ENCODE measurements at regions not wholly inside any gene's neighbourhood (a gene's known extent, or its start where the extent isn't known, plus 50 kb on each side); places are given as distances from the start of the nearest gene placed in this dataset.

DNA sequence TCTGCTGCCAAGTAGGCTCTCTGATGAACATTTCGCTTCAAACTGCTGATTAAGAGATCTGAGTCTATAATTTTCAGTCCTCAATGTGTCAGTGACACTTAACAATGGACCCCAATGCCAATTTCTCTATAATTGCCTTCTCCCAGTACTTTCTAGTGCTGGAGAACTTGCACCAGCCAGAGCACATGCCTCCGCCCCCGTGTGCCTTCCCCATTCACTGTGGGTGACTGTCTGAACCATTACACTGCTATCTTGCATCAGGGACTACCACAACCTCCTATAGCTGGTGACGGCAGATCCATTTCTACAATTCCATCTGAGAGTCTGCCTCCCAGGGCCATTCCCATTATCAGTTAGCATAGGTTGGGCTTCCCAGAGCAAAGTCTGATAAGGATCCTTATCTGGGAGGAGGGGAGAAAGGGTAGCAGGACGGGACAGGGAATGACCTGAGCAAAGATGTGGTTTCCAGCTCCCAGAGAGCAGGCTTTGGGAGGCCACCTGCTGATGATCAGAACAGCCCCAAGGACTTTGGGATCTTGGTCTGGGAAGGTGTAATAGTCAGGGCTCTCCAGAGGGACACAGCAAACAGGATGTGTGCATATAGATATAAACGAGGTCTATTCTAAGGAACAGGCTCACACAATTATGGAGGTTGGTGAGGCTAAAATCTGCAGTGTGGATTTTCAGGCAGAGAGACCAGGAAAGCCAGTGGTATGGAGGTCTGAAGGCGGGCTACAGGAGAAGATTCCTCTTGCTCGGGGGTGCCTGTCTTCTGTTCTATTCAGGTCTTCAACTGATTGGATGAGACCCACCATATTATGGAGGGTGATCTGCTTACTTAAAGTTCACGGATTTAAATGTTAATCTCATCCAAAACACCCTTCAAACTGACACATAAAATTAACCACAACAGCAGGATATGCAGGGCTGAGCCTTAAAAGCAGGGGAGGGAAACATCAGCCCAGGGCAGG lies 238.2 kb downstream of the PTPRU start:
- DNase-seq = no peak

- DNase-seq = no peak
These were observed 237.0 kb downstream of the PTPRU start for GRCh38 chr1:29473161-29473855.

DNA sequence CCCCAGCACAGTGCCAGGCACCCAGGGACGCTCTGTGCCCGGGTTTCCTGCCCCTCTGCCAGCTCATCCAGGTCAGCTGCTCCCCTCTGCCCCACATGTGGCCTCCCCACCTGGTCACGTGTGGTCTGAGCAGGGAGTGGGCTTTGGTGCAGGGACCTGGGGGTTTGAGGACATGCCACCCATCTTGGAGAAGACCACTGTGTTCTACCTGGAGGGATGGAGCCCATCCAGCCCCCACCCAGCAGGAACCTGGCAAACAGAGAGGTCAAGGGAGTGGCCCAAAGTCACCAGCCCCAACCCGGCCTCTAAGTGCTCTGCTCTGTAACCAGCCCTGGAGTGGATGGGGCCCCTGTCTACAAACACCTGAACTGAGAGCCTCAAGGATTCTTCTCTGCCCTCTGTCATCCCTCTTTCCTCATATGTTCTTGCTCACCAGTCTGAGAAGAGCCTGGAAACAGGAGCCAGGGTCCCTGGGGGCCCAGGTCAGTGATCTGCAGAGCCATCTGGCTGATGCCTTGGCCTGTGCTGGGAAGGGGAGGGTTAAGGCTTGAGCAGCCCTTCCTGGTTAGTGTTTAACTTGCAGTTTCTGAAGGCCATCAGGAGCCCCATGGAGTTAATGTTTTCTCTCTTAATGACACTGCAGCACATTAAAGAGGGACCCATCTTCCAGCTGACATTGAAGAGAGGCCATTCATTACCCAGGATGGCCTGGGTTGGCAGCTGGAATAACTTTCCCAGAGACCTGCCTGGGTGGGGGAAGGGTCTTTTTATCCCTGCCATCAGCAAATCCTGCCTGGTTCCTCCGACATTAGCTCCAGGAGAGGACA lies 235.4 kb downstream of the PTPRU start:
- no peak for DNase-seq

- no peak for DNase-seq
These were observed 234.4 kb downstream of the PTPRU start for GRCh38 chr1:29470788-29471119.

DNA sequence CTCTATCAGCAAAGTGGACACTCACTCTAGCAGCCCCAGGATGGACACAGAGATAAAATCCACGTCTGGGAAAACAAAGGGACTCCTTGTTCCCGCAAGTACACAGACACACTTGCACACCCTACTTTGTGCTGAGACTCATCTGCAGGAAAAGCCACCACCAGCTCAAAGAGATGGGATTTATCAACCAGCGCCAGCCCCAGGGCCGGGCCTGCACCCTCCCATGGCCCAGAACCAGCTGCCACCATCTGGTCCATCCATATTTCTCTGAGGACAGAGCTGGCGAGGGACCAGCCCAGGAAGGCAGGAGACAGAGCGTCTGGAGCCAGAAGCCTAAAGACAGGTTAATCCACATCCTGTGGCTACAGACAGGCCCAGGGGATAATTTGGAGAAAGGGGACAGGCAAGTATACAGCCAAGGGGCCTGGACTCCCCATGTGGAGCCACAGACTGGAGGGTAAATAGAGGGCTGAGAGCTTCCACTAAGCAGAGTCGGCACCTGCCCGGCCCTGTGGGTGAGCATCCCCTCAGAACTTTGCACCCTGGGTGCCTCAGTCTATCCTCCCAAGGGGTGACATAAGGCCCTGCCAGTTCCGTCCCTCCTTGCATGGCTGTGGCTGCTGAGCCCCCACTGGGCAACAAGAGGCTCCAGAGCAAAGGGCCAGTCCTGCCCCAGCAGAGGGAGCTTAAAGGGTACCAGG lies 233.9 kb downstream of the PTPRU start:
- DNase-seq = no peak

- DNase-seq = no peak
These were observed 233.1 kb downstream of the PTPRU start for GRCh38 chr1:29469457-29469856.

GRCh38 chr1:29467989-29468900 lies 231.9 kb downstream of the PTPRU start:
- DNase-seq = no peak

GRCh38 chr1:29466258-29466657 lies 229.9 kb downstream of the PTPRU start:
- no peak for DNase-seq

GRCh38 chr1:29465755-29466154 lies 229.4 kb downstream of the PTPRU start:
- DNase-seq = no peak

DNA sequence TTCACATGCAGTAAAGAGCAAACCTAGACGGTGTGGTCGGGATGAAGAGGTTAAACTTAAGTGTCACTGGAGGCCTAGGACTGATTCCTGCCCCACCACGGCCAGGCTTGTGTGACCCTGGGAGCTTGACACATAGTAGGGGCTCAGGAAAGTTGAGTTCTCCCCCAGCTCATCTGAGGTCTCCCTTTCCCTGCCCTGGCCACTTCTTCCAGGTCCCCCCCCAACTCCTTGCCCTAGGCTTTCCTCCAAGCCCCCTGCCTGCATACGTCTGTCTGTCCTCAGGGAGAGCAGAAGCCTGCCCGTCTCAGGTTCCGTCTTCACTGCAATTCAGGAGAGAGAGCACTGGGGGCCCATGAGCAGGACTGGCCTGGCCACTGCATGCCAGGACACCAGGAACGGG lies 225.8 kb downstream of the PTPRU start:
- DNase-seq = no peak

DNA sequence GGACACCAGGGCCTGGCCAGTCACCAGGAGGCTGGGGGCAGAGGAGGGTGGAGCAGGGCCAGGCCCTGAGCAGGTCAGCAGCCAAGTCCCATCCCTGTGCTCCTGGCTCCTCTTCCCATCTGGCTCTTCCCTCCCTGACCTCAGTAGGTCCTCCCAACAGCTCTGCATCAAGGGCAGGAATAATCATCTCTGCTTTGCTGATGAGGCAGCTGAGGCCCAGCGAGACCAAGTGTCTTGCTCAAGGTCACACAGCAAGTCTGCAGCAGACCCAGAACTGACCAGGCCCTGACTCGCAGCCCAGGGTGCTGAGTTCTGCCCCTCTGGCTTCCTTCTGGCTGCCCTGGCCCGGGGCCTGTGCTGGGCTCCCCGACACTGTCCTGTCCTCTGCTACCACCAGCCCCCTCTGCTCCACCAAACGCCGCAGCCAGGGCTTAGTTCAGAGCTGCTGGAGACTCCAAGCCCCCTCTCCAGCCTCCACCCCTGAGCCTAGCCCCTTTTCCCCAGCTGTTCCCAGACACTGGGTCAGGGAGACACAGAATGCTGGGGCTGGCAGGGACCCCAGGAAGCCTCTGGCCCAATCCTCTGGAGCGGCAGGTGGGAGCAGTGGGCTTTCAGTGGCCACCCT lies 224.9 kb downstream of the PTPRU start:
- DNase-seq = no peak

DNA sequence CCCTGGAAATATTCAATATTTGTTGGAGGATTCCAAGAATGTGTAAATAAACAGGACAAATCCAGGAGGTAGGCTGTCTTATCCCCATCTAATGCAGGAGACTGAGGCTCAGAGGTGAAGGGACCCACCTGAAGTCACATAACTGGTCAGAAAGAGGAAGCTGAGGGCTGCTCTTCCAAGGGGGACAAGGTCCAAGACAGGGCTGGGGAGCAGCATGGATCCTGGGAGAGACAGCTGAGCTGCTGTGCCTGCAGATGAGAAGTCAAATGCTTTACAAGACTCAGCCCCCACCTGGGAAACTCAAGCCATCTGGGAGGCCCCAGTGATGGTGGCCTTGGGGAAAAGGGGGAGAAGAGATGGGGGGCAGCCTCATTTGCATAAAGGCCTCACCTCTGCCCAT lies 224.4 kb downstream of the PTPRU start:
- no peak for DNase-seq

- no peak for DNase-seq
These were observed 223.8 kb downstream of the PTPRU start for GRCh38 chr1:29460041-29460610.

GRCh38 chr1:29459620-29459945 lies 223.3 kb downstream of the PTPRU start:
- DNase-seq = no peak

GRCh38 chr1:29458737-29459619 lies 222.7 kb downstream of the PTPRU start:
- no peak for DNase-seq

DNA sequence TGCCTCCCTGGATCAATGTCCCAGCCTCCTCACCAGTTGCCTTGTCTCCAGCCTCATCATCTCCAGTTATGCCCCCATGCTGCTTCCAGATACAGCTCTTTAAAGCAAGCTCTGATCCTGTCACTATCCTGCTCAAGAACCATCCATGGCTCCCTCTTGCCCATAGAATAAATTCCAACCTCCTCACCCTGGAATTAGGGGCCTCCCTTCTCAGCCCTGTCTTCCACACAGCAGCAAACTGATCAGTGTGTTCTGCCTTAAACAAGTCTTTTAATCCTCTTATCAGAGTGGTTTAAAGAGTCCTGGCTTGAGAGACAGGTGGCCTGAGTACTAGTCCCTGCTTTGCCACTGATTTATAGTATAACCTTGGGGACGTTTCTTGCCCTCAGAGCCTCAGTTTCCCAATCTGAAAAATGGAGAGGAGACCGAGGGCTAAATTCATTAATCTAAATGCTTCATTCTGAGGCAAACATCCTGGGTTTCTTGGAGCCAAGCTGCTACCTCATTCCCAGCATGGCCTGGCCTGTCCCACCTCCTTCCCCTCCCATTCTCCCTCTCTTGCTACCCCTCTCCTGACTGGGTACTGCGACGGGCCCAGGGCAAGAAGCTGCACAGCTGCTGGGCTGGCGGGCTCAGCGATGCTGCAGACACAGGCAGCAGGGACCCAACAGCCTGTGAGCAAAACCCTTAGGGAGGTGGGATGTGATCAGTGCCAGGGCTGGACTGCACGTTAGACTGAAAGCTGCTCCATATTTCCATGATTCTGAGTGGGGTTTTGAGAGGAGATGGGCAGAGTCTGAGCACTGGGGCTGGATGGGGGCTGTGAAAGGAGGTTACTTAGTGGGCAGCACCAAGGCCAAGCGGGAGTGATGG lies 221.4 kb downstream of the PTPRU start:
- no peak for DNase-seq

- no peak for DNase-seq
These were observed 220.5 kb downstream of the PTPRU start for GRCh38 chr1:29456685-29457435.

DNA sequence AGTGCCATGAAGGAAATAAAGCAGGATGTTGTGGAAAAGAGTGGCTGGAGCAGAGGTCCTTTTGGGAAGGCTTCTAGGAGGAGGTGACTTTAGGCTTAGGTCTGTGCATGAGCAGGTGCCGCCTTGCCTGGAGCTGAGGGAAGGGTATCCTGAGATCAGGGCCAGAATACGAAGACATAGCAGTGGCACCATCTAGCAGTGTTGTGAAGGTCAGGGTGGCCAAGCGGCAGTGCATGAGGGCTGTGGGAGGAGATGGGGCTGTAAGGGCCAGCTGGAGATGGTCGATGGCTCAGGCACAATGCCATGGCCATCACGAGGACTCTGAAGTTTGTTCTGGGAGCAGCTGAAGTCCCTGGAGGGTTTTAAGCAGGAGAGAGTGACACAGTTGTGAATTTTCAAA lies 219.5 kb downstream of the PTPRU start:
- no peak for DNase-seq

Measured in activated T-cell treated with anti-CD3 and anti-CD28 coated beads, Interleukin-2, amount 50 U/mL, for 1 hour (primary cell).